Right atrium auricular region (tissue), 2 donors: ENCODE measurements at regions not wholly inside any gene's neighbourhood (a gene's known extent, or its start where the extent isn't known, plus 50 kb on each side); places are given as distances from the start of the nearest gene placed in this dataset.

Experiments used
- DNase-seq: peaks from one replicate; pipeline ENCODE4 v3.0.0-alpha.2; 2019; ENCODE audit warnings: low spot score
- H3K27ac ChIP-seq, 2 donors: fragments of 200-600 bp; sonication (generic); 1 replicate in 1 of 2; 2 replicates in 1 of 2; pipeline ENCODE4 v1.5.1; 2016 to 2019
- H3K27me3 ChIP-seq, 2 donors: fragments of 200-600 bp; sonication (generic); one replicate each; pipeline versions ENCODE4 v1.5.1 to v1.6.0; 2017 to 2019
- H3K36me3 ChIP-seq: fragments of 200-600 bp; sonication (generic); one replicate; pipeline ENCODE4 v1.5.1; 2016
- H3K4me1 ChIP-seq, 2 donors: fragments of 200-600 bp; sonication (generic); one replicate each; pipeline versions ENCODE4 v1.5.1 to v1.6.0; 2017 to 2019
- H3K4me3 ChIP-seq, 2 donors: fragments of 200-600 bp; sonication (generic); 1 replicate in 1 of 2; 2 replicates in 1 of 2; pipeline ENCODE4 v1.5.1; 2017 to 2019; ENCODE audit warnings: mild to moderate bottlenecking in 1 of 2, moderate library complexity in 1 of 2
- H3K9me3 ChIP-seq, 2 donors: fragments of 200-600 bp; sonication (generic); one replicate each; pipeline ENCODE4 v1.5.1; 2019
- TF ChIP-seq, protein P1 (sequence below), 2 donors: fragments of 200-600 bp; sonication (generic); IDR thresholded peaks; one replicate each; pipeline ENCODE4 v1.5.1; 2019; ENCODE audit warnings: antibody characterized with exemption in 2 of 2

DNA sequence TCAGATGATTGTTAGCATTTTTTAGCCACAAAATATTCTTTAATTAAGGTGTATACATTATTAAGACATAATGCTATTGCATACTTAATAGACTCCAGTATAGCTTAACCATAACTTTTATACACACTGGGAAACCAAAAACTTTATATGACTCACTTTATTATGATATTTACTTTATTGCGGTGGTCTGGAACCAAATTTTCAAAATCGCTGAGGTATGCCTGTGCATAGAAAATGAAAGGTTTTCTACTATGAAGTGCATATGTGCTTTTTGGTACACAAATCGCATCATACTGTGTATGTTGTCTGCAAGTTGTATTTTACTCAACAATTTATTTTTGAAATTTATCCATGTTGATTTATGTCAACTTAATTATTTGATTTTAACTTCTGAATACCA is 875.1 kb downstream of the SLC4A3 start:
- no peak for DNase-seq
- TF ChIP-seq, protein P1, sequence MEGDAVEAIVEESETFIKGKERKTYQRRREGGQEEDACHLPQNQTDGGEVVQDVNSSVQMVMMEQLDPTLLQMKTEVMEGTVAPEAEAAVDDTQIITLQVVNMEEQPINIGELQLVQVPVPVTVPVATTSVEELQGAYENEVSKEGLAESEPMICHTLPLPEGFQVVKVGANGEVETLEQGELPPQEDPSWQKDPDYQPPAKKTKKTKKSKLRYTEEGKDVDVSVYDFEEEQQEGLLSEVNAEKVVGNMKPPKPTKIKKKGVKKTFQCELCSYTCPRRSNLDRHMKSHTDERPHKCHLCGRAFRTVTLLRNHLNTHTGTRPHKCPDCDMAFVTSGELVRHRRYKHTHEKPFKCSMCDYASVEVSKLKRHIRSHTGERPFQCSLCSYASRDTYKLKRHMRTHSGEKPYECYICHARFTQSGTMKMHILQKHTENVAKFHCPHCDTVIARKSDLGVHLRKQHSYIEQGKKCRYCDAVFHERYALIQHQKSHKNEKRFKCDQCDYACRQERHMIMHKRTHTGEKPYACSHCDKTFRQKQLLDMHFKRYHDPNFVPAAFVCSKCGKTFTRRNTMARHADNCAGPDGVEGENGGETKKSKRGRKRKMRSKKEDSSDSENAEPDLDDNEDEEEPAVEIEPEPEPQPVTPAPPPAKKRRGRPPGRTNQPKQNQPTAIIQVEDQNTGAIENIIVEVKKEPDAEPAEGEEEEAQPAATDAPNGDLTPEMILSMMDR (IDR thresholded peaks at IDR 0.05): no peak

DNA sequence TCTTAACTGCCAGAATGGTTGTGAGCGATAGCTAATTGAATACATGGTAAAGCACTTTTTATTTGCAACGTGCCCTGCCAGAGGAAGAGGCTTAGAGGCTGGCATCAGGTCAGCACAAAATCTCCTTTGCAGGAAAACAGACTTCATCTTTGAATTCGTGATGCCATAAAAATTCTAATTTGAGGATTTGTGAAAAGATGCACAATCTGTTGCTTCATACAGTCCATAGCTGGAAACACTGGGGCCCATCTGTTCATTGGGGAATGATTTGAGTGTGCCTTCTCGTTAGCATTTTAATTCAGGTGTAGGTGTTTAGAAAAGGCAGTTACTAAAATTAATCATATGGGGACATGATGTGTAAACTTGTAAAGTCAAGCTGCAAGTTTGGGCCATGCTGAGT is 876.0 kb downstream of the SLC4A3 start:
- DNase-seq: no peak
- TF ChIP-seq, protein P1 (IDR thresholded peaks at IDR 0.05): no peak
- no peaks in the 10 kb centered on the region for H3K4me1 ChIP-seq
- H3K27ac ChIP-seq: no peak overlapping the region
- no peaks in the 10 kb centered on the region for H3K36me3 ChIP-seq
- H3K9me3 ChIP-seq: peaks cover 0 to 8% of the 10 kb centered on the region in 2 donors
- H3K27me3 ChIP-seq: no peaks in the 10 kb centered on the region
- no peak overlapping the region for H3K4me3 ChIP-seq

More for the DNA sequence above, 875.1 kb downstream of the SLC4A3 start:
- H3K27ac ChIP-seq: no peak overlapping the region
- H3K4me1 ChIP-seq: no peaks in the 10 kb centered on the region
- no peaks in the 10 kb centered on the region for H3K36me3 ChIP-seq
- no peak overlapping the region for H3K4me3 ChIP-seq
- H3K27me3 ChIP-seq: no peaks in the 10 kb centered on the region
- H3K9me3 ChIP-seq: peaks cover 0 to 8% of the 10 kb centered on the region in 2 donors

DNA sequence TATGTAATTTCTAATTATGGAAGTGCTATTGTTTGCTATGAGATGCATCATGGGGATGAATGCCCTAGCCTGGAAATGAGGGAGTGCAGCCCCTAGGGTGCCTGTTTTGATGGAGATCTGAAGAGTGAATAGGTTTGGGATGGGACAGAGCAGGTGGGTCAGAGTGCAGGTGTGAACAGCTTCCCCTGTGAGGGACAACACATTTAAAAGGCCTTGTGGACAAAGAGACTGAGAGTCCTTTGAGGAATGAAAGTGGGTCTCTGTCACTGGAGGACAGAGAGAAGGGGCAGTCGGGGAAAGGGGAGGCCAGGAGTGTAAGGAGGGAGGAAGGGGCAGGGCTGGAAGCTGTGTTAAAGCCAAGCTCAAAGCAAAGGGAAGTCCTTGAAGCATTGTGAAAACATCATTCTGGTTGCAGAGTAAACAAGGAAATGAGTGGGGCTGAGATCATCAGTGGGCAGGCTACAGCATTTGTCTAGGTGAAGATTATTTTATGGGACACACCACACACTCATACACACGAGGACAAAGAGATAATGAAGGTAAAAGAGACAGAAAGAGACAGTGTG is 877.6 kb downstream of the SLC4A3 start:
- peaks cover 0 to 5% of the 10 kb centered on the region in 2 donors for H3K4me1 ChIP-seq
- DNase-seq: no peak
- H3K4me3 ChIP-seq: no peak overlapping the region
- H3K36me3 ChIP-seq: no peaks in the 10 kb centered on the region
- TF ChIP-seq, protein P1 (IDR thresholded peaks at IDR 0.05): no peak
- no peak overlapping the region for H3K27ac ChIP-seq
- H3K27me3 ChIP-seq: no peaks in the 10 kb centered on the region
- H3K9me3 ChIP-seq: peaks cover 0 to 8% of the 10 kb centered on the region in 2 donors

DNA sequence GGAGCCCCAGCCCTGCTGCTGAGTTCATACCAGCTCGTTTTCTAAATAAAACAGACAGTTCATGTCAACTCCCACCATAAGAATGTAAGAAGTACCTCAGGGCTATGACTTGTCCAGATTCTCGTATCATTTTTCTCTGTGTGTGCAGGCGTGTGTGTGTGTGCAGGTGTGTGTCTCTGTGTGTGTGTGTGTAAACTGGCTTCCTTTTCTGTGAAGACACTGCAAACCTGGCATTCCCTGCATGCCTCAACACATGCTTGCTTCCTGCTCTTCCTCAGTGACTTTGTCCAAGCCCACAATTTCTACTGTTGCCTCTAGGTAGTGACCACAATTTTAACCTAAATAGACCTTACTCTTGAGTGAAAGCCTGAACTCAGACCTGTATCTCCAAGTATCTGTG is 879.0 kb downstream of the SLC4A3 start:
- TF ChIP-seq, protein P1 (IDR thresholded peaks at IDR 0.05): no peak
- Histone ChIP-seq H3K27me3 (no peaks in the 10 kb centered on the region), H3K36me3 (no peaks in the 10 kb centered on the region), H3K4me1 (peaks cover 0 to 11% of the 10 kb centered on the region in 2 donors), H3K4me3 (no peak overlapping the region), H3K27ac (no peak overlapping the region), H3K9me3 (peaks cover 0 to 5% of the 10 kb centered on the region in 2 donors)
- DNase-seq: no peak

DNA sequence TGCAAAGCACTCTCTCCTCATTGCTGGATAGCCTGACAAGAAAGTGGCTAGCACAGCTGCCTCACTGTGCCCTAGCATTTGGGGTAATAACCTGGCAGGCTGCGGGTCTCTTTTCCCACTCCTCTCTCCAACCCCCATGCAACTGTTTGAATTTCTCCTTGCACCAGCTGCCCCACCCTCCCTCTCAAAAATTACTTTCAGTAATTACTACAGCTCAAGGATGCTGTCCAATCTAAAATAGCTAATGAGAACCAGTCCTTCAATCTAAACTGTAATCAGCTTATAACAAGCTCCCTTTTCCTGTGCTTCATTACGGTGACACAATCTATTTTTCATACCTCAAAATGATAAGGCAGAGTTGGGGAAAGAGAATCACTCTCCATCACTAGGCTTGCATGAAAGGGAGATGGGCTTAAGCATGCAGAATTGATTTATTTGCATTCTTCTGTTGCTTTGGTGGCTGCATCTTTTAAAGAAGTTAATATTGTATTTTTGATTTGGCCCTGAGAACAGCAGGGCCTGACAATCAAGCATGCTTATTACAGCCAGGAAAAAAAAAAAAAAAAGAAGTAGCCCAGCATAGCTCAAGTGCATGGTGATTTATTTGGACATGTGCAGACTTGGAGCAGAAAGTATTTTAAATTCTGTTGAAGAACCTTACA is 881.8 kb downstream of the SLC4A3 start:
- peak overlapping the region in 1 of 2 donors; percentile 50 for H3K27ac ChIP-seq
- H3K27me3 ChIP-seq: no peaks in the 10 kb centered on the region
- no peak overlapping the region for H3K4me3 ChIP-seq
- H3K4me1 ChIP-seq: peaks cover 0 to 11% of the 10 kb centered on the region in 2 donors
- no peak for DNase-seq
- TF ChIP-seq, protein P1 (IDR thresholded peaks at IDR 0.05): no peak
- no peaks in the 10 kb centered on the region for H3K36me3 ChIP-seq
- H3K9me3 ChIP-seq: peaks cover 0 to 7% of the 10 kb centered on the region in 2 donors
